ENCODE measurements at regions not wholly inside any gene's neighbourhood (a gene's known extent, or its start where the extent isn't known, plus 50 kb on each side); places are given as distances from the start of the nearest gene placed in this dataset.

GRCh38 chr4:173475751-173476150 lies 54.3 kb downstream of the HAND2 start:
- no peak for ATAC-seq (ENCODE audit: low read depth)
- ChIA-PET CTCF (no interaction called here), POLR2A (no interaction called here)
- no peak for TF ChIP-seq CTCF (IDR thresholded peaks at IDR 0.05)
- no peak for DNase-seq
- intact Hi-C loops (cut with micrococcal nuclease), result no loop called here
- no peaks in the 10 kb centered on the region for H3K9me3 Mint-ChIP-seq
- H3K4me3 Mint-ChIP-seq, result no peak overlapping the region
- H3K27ac Mint-ChIP-seq, result no peak overlapping the region
- no peaks in the 10 kb centered on the region for H3K4me1 Mint-ChIP-seq
- peaks cover 4% of the 10 kb centered on the region for H3K27me3 Mint-ChIP-seq
- H3K36me3 Mint-ChIP-seq (ENCODE audit: low read depth), result no peaks in the 10 kb centered on the region

GRCh38 chr4:173469622-173470021 lies 60.4 kb downstream of the HAND2 start:
- CTCF ChIA-PET, result no interaction called here
- POLR2A ChIA-PET, result no interaction called here
- DNase-seq (no peak), ATAC-seq (ENCODE audit: low read depth) (no peak)
- Mint-ChIP-seq H3K4me3 (no peak overlapping the region), H3K9me3 (no peaks in the 10 kb centered on the region), H3K36me3 (ENCODE audit: low read depth) (no peaks in the 10 kb centered on the region), H3K27me3 (peaks cover 11% of the 10 kb centered on the region), H3K4me1 (no peaks in the 10 kb centered on the region), H3K27ac (no peak overlapping the region)
- intact Hi-C loops (cut with micrococcal nuclease), result no loop called here
- no peak for TF ChIP-seq CTCF (IDR thresholded peaks at IDR 0.05)

GRCh38 chr4:173468314-173468713 lies 61.7 kb downstream of the HAND2 start:
- H3K9me3 Mint-ChIP-seq, result no peaks in the 10 kb centered on the region
- DNase-seq, result no peak
- no peak overlapping the region for H3K27ac Mint-ChIP-seq
- no peak for TF ChIP-seq CTCF (IDR thresholded peaks at IDR 0.05)
- H3K4me3 Mint-ChIP-seq, result no peak overlapping the region
- intact Hi-C loops (cut with micrococcal nuclease), result no loop called here
- CTCF ChIA-PET, result no interaction called here
- H3K4me1 Mint-ChIP-seq, result no peaks in the 10 kb centered on the region
- POLR2A ChIA-PET, result no interaction called here
- peaks cover 8% of the 10 kb centered on the region for H3K27me3 Mint-ChIP-seq
- H3K36me3 Mint-ChIP-seq (ENCODE audit: low read depth), result no peaks in the 10 kb centered on the region
- no peak for ATAC-seq (ENCODE audit: low read depth)

GRCh38 chr4:173466101-173466500 lies 63.9 kb downstream of the HAND2 start:
- ATAC-seq (ENCODE audit: low read depth) (no peak), DNase-seq (no peak)
- ChIA-PET POLR2A (no interaction called here), CTCF (no interaction called here)
- Mint-ChIP-seq H3K27me3 (peaks cover 7% of the 10 kb centered on the region), H3K4me1 (no peaks in the 10 kb centered on the region), H3K9me3 (no peaks in the 10 kb centered on the region), H3K4me3 (no peak overlapping the region), H3K27ac (no peak overlapping the region), H3K36me3 (ENCODE audit: low read depth) (no peaks in the 10 kb centered on the region)
- no peak for TF ChIP-seq CTCF (IDR thresholded peaks at IDR 0.05)
- intact Hi-C loops (cut with micrococcal nuclease), result no loop called here

- ChIA-PET POLR2A (no interaction called here), CTCF (no interaction called here)
- intact Hi-C loops (cut with micrococcal nuclease), result no loop called here
- H3K27me3 Mint-ChIP-seq, result peaks cover under 1% of the 10 kb centered on the region
- DNase-seq, result no peak
- H3K4me3 Mint-ChIP-seq, result no peak overlapping the region
- no peak for TF ChIP-seq CTCF (IDR thresholded peaks at IDR 0.05)
- H3K36me3 Mint-ChIP-seq (ENCODE audit: low read depth), result no peaks in the 10 kb centered on the region
- no peaks in the 10 kb centered on the region for H3K9me3 Mint-ChIP-seq
- no peak for ATAC-seq (ENCODE audit: low read depth)
- H3K4me1 Mint-ChIP-seq, result no peaks in the 10 kb centered on the region
- H3K27ac Mint-ChIP-seq, result no peak overlapping the region
These were observed 65.5 kb downstream of the HAND2 start for GRCh38 chr4:173464481-173464880.

Data from activated B cell treated with CpG ODN at 0.5 μM for 24 hours (primary cell).